Kidney epithelial cell (primary cell): ENCODE measurements at regions not wholly inside any gene's neighbourhood (a gene's known extent, or its start where the extent isn't known, plus 50 kb on each side); places are given as distances from the start of the nearest gene placed in this dataset.

Experiments used
- DNase-seq: peaks from one replicate; pipeline ENCODE4 v3.0.0-alpha.2; 2010; ENCODE audit warnings: low read depth
- H3K27me3 ChIP-seq: 2 replicates; pipeline ENCODE4 v1.6.0; 2011; ENCODE audit warnings: low read length; ENCODE audit not compliant: control insufficient read depth, insufficient read depth
- H3K36me3 ChIP-seq: 2 replicates; pipeline ENCODE4 v1.5.1; 2011; ENCODE audit warnings: low read length; ENCODE audit not compliant: control insufficient read depth, insufficient read depth
- H3K4me3 ChIP-seq: 2 replicates; pipeline ENCODE4 v1.5.1; 2011; ENCODE audit warnings: low read depth, mild to moderate bottlenecking, control low read depth, low read length
- CTCF ChIP-seq: IDR thresholded peaks from 2 replicates; pipeline ENCODE4 v1.5.1; 2011; ENCODE audit warnings: mild to moderate bottlenecking, moderate library complexity, low read length, control low read depth, inconsistent platforms; ENCODE audit not compliant: insufficient read depth, poor library complexity, severe bottlenecking

DNA sequence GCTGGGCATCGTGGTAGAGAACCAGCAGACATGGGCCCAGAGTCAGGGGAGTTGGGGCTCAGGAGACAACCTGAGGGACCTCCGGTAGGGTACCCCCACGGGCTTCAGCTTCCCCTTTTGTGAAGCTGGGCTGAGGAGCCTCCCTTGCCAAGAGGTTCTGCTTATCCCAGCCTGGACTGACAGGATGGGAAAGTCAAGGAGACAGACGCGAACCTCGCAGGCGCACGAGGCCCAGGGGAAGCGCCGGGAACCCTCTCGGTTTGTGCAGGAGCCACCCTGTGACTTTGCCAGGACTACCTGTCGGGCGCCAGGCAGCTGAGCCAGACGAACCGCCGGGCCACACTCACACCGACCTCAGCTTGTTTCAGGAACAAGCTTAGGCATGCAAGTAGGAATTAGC is 566.1 kb downstream of the BRD1 start:
- no peak for DNase-seq
- no peaks in the 10 kb centered on the region for H3K36me3 ChIP-seq
- TF ChIP-seq CTCF: no peak
- no peaks in the 10 kb centered on the region for H3K27me3 ChIP-seq
- H3K4me3 ChIP-seq: no peak overlapping the region

- H3K36me3 ChIP-seq: no peaks in the 10 kb centered on the region
- DNase-seq: no peak
- H3K4me3 ChIP-seq: no peak overlapping the region
- no peak for TF ChIP-seq CTCF
- no peaks in the 10 kb centered on the region for H3K27me3 ChIP-seq
Measured at GRCh38 chr22:49260681-49261580, 566.7 kb downstream of the BRD1 start.

- Histone ChIP-seq H3K4me3 (no peak overlapping the region), H3K27me3 (no peaks in the 10 kb centered on the region), H3K36me3 (no peaks in the 10 kb centered on the region)
- DNase-seq: no peak
- no peak for TF ChIP-seq CTCF
Measured at GRCh38 chr22:49259839-49260615, 567.6 kb downstream of the BRD1 start.

DNA sequence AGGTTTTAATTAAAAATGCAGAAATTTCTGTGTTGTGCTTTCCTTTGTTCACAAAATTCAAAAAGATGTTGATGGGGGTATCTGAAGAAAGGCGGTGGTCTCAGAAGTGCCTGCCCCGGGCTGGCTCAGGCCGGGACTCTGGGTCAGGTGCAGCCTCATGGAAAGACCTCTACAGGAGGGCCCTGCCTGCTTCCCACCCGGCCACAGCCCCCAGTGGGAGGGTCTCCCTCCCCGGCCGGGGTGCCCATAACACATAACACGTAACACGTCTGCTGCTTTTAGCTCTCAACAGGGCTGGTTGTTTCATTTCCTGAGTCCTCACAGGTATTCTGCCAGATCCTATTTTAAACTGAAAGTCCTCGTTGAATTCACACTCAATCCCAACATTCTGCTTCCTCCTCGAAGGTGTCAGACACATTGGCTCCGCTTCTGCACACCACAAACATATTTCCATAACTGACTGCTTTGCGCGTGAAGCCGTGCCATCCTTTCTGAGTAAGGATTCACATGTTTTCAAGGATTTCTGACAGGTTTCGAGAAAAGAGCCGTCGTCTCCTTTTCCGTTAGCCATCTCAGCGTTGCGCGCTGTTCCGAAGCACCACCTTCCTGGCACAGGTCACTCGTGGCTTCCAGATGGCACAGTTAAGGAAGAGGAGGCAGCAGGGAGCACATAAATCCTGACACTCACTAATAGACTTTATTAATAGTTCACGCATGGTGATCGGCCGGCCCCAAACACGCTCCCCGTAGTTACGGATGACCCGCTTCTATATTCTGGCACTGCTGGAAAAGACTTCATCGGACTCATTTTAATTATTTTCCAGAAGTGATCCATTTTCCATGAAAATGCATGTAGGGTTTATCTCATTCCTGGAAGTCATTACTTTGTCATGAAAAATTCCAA is 569.3 kb downstream of the BRD1 start:
- TF ChIP-seq CTCF: no peak

DNA sequence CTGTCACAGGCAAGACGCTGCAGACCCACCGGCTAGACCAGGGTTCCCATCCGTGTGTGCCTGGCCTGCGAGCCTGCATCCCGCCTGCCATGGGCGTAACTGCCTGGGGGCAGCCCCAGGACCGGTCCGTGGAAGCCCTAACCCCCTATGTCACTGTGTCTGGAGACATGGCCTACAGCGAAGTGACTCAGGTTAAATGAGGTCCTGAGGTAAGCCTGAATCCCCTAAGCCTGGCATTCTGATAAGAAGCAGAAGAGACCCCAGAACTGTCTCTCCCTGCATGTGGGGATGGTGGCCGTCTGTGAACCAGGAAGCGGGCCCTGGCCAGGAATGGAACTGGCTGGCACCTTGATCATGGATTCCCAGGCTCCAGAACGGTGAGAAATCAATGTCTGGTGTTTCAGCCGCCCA is 570.1 kb downstream of the BRD1 start:
- no peak for TF ChIP-seq CTCF
- Histone ChIP-seq H3K4me3 (no peak overlapping the region), H3K36me3 (no peaks in the 10 kb centered on the region), H3K27me3 (no peaks in the 10 kb centered on the region)
- DNase-seq: no peak

More for the DNA sequence above, 569.3 kb downstream of the BRD1 start:
- DNase-seq: no peak
- no peaks in the 10 kb centered on the region for H3K36me3 ChIP-seq
- H3K27me3 ChIP-seq: no peaks in the 10 kb centered on the region
- no peak overlapping the region for H3K4me3 ChIP-seq
